ENCODE measurements at regions not wholly inside any gene's neighbourhood (a gene's known extent, or its start where the extent isn't known, plus 50 kb on each side); places are given as distances from the start of the nearest gene placed in this dataset.

DNA sequence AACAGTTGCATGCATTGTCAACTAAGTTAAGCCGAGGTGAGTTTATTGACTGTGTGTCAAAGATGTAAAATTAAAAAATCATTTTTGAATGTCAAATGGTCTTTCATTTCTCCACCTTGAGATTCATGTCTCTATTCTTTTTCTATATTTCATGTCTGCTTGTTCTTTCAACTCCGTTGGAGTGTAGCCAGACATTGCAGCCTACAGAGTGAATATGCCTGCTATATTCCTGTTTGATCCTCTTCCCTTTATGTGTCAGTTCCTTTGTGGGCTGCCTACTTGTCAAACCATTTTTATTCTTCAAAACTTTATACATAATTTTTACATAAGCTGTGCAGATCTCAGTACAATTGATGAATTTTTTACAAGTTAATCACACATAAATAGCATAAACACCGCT lies 1325.8 kb upstream of the PRMT6 start:
- Histone ChIP-seq H3K36me3 (ENCODE audit: control insufficient read depth in 2 of 2, insufficient read depth in 2 of 2, low read length in 1 of 2) (no peaks in the 10 kb centered on the region), H2AFZ (ENCODE audit: control insufficient read depth, low read depth, low read length) (no peak overlapping the region), H3K4me3 (no peak overlapping the region), H3K4me1 (ENCODE audit: control insufficient read depth, insufficient read depth, low read length) (no peaks in the 10 kb centered on the region), H4K20me1 (ENCODE audit: control insufficient read depth, insufficient read depth) (no peaks in the 10 kb centered on the region), H3K27ac (ENCODE audit: control insufficient read depth, insufficient read depth) (no peak overlapping the region), H3K27me3 (replicated peaks in 1 of 2; ENCODE audit: control insufficient read depth in 2 of 2, insufficient read depth in 2 of 2, low read length in 1 of 2) (no peaks in the 10 kb centered on the region), H3K4me2 (ENCODE audit: control insufficient read depth, insufficient read depth) (no peak overlapping the region), H3K9me3 (replicated peaks; ENCODE audit: control insufficient read depth, insufficient read depth, low read length) (no peaks in the 10 kb centered on the region), H3K9ac (ENCODE audit: control insufficient read depth, insufficient read depth, low read length) (no peak overlapping the region), H3K79me2 (ENCODE audit: control insufficient read depth, insufficient read depth, low read length) (no peaks in the 10 kb centered on the region)
- in situ Hi-C loops (cut with MboI) (no loop called here), intact Hi-C loops (cut with micrococcal nuclease; ENCODE audit: unreplicated experiment) (no loop called here)
- SMC1A ChIA-PET (ENCODE audit: uncharacterized antibody, unreplicated experiment) = no interaction called here
- DNase-seq (ENCODE audit: low read depth, low spot score) = no peak
- POLR2A ChIA-PET = no interaction called here
- BruUV-seq (replicated peaks) = no TSS peak
- 34% methylated on average over 3 of the region's 3 CpGs for WGBS (ENCODE audit: insufficient coverage, insufficient replicate concordance, low lambda C conversion rate, missing lambda C conversion rate)
- CTCF ChIA-PET = no interaction called here
- TF ChIP-seq LARP7 (IDR thresholded peaks at IDR 0.05) = no peak
- TF ChIP-seq SPI1 (IDR thresholded peaks at IDR 0.05; ENCODE audit: borderline replicate concordance, insufficient read depth, low read depth, low read length) = no peak
- no peak for TF ChIP-seq IRF4 (IDR thresholded peaks at IDR 0.05; ENCODE audit: low read depth, low read length)
- TF ChIP-seq BACH1 (IDR thresholded peaks at IDR 0.05; ENCODE audit: borderline replicate concordance) = no peak
- TF ChIP-seq BMI1 (IDR thresholded peaks at IDR 0.05; ENCODE audit: borderline replicate concordance) = no peak
- no peak for TF ChIP-seq ETV6 (conservative IDR thresholded peaks at IDR 0.05 in 1 of 2, IDR thresholded peaks at IDR 0.05 in 1 of 2; ENCODE audit: borderline replicate concordance in 1 of 2, low read depth in 1 of 2)
- no peak for TF ChIP-seq YBX1 (IDR thresholded peaks at IDR 0.05)
- TF ChIP-seq POLR2AphosphoS5 (IDR thresholded peaks at IDR 0.05; ENCODE audit: low read length) = no peak
- TF ChIP-seq ZBTB33 (IDR thresholded peaks at IDR 0.05) = no peak
- no peak for FAIRE-seq
- ATAC-seq = no peak
- RAD21 ChIA-PET (ENCODE audit: unreplicated experiment) = no interaction called here

Measured in GM12878 (cell line).